Suprapubic skin (tissue), 4 donors: ENCODE measurements at regions not wholly inside any gene's neighbourhood (a gene's known extent, or its start where the extent isn't known, plus 50 kb on each side); places are given as distances from the start of the nearest gene placed in this dataset.

Experiments
- CTCF ChIP-seq, 2 donors: fragments of 200-600 bp in 1 of 2; fragments of 450-650 bp in 1 of 2; sonication (generic) in 1 of 2; IDR thresholded peaks; one replicate each; pipeline ENCODE4 v1.5.1; 2016 to 2019; ENCODE audit warnings: antibody characterized with exemption in 2 of 2, mild to moderate bottlenecking in 1 of 2, moderate library complexity in 1 of 2
- EP300 ChIP-seq: sonication (generic); formaldehyde crosslinking; IDR thresholded peaks from one replicate; pipeline ENCODE4 v1.6.1; 2017; ENCODE audit warnings: antibody characterized with exemption
- POLR2A ChIP-seq, 2 donors: fragments of 450-650 bp; IDR thresholded peaks; one replicate each; pipeline ENCODE4 v1.6.1; 2017; ENCODE audit warnings: antibody characterized with exemption in 2 of 2, mild to moderate bottlenecking in 2 of 2, moderate library complexity in 2 of 2
- POLR2AphosphoS5 ChIP-seq, 3 donors: sonication (generic); formaldehyde crosslinking; IDR thresholded peaks; one replicate each; pipeline ENCODE4 v1.6.1; 2017; ENCODE audit warnings: antibody characterized with exemption in 3 of 3

GRCh38 chr14:48023881-48024280 lies 348.5 kb upstream of the MDGA2 start:
- TF ChIP-seq POLR2A (IDR thresholded peaks at IDR 0.05) = no peak
- no peak for TF ChIP-seq CTCF (IDR thresholded peaks at IDR 0.05)
- TF ChIP-seq EP300 = no peak
- TF ChIP-seq POLR2AphosphoS5 (IDR thresholded peaks at IDR 0.05) = no peak
